Kidney (tissue), 13 donors: ENCODE measurements at regions not wholly inside any gene's neighbourhood (a gene's known extent, or its start where the extent isn't known, plus 50 kb on each side); places are given as distances from the start of the nearest gene placed in this dataset.

ENCODE experiments used
- DNase-seq, 5 donors: peaks; one replicate each; pipeline ENCODE4 v3.0.0-alpha.2; 2013 to 2020
- FAIRE-seq: peaks from 2 replicates; lab custom pipeline; 2012; peaks lifted over from hg19 to GRCh38; lab: Jason Lieb, UNC
- H3K27ac ChIP-seq, 2 donors: one replicate each; pipeline ENCODE4 v1.7.0; 2013; ENCODE audit warnings: low read depth in 2 of 2, low read length in 2 of 2, inconsistent platforms in 1 of 2
- H3K27me3 ChIP-seq: one replicate; pipeline ENCODE4 v1.7.1; 2013; ENCODE audit warnings: low read length, inconsistent platforms; ENCODE audit not compliant: control insufficient read depth, insufficient read depth
- H3K36me3 ChIP-seq, 3 donors: one replicate each; pipeline versions ENCODE4 v1.7.0 to v1.7.1; 2013; ENCODE audit warnings: low read length in 3 of 3, control low read depth in 1 of 3, inconsistent platforms in 1 of 3; ENCODE audit not compliant: insufficient read depth in 3 of 3, control insufficient read depth in 2 of 3
- H3K4me1 ChIP-seq, 3 donors: one replicate each; pipeline versions ENCODE4 v1.7.0 to v1.7.1; 2013; ENCODE audit warnings: low read length in 3 of 3, inconsistent platforms in 1 of 3, low read depth in 1 of 3; ENCODE audit not compliant: control insufficient read depth in 2 of 3, insufficient read depth in 2 of 3
- H3K4me3 ChIP-seq, 3 donors: one replicate each; pipeline versions ENCODE4 v1.7.0 to v1.8.1; 2013; ENCODE audit warnings: low read length in 3 of 3, control low read depth in 1 of 3, inconsistent platforms in 1 of 3
- H3K9ac ChIP-seq, 3 donors: one replicate each; pipeline versions ENCODE4 v1.7.0 to v1.7.1; 2013; ENCODE audit warnings: low read length in 3 of 3, control low read depth in 1 of 3, inconsistent platforms in 1 of 3
- H3K9me3 ChIP-seq, 3 donors: one replicate each; pipeline versions ENCODE4 v1.7.0 to v1.7.1; 2013; ENCODE audit warnings: low read length in 3 of 3, control low read depth in 1 of 3, inconsistent platforms in 1 of 3; ENCODE audit not compliant: control insufficient read depth in 2 of 3, insufficient read depth in 1 of 3
- CTCF ChIP-seq: IDR thresholded peaks from 3 replicates; pipeline ENCODE4 v1.5.1; 2012; ENCODE audit warnings: mild to moderate bottlenecking, moderate library complexity, borderline replicate concordance; ENCODE audit not compliant: insufficient read depth; ENCODE audit errors: extremely low read depth
- intact Hi-C: fragments of 100-400 bp; cut with DNase I; formaldehyde crosslinking; loops from one replicate; pipeline ENCODE4 v1.11.1; 2022
- donor health status: control.
- donor health status: control.
- donor health status: control.
- donor health status: control.
- donor health status: control.
- donor health status: DM: yes; HTN: yes; CAD: no.
- donor health status: Normal renal cell carcinoma (clear cell type).

- FAIRE-seq (no peak), DNase-seq (no peak)
- TF ChIP-seq CTCF: no peak
- H3K9ac ChIP-seq: no peak overlapping the region
- no peaks in the 10 kb centered on the region for H3K4me1 ChIP-seq
- no peaks in the 10 kb centered on the region for H3K27me3 ChIP-seq
- no peaks in the 10 kb centered on the region for H3K36me3 ChIP-seq
- no peaks in the 10 kb centered on the region for H3K9me3 ChIP-seq
- H3K4me3 ChIP-seq: no peak overlapping the region
- intact Hi-C loops: no loop called here
- no peak overlapping the region for H3K27ac ChIP-seq
Observed at GRCh38 chr5:43780586-43780985, 177.6 kb downstream of the NNT start.

- intact Hi-C loops: no loop called here
- no peak overlapping the region for H3K4me3 ChIP-seq
- no peak for TF ChIP-seq CTCF
- FAIRE-seq (no peak), DNase-seq (no peak)
- H3K36me3 ChIP-seq: no peaks in the 10 kb centered on the region
- H3K9me3 ChIP-seq: no peaks in the 10 kb centered on the region
- no peak overlapping the region for H3K9ac ChIP-seq
- no peaks in the 10 kb centered on the region for H3K27me3 ChIP-seq
- H3K4me1 ChIP-seq: no peaks in the 10 kb centered on the region
- H3K27ac ChIP-seq: no peak overlapping the region
Observed at GRCh38 chr5:43774881-43775399, 172.0 kb downstream of the NNT start.

- FAIRE-seq (no peak), DNase-seq (no peak)
- no peak overlapping the region for H3K27ac ChIP-seq
- H3K27me3 ChIP-seq: no peaks in the 10 kb centered on the region
- no peak overlapping the region for H3K9ac ChIP-seq
- H3K4me1 ChIP-seq: no peaks in the 10 kb centered on the region
- no peak overlapping the region for H3K4me3 ChIP-seq
- TF ChIP-seq CTCF: no peak
- H3K9me3 ChIP-seq: no peaks in the 10 kb centered on the region
- H3K36me3 ChIP-seq: no peaks in the 10 kb centered on the region
- intact Hi-C loops: no loop called here
Observed at GRCh38 chr5:43773478-43773844, 170.5 kb downstream of the NNT start.
